HEK293T (cell line): ENCODE measurements at regions not wholly inside any gene's neighbourhood (a gene's known extent, or its start where the extent isn't known, plus 50 kb on each side); places are given as distances from the start of the nearest gene placed in this dataset.

Source experiments
- BHLHE40 ChIP-seq: fragments of 450-650 bp; IDR thresholded peaks from 2 replicates; pipeline ENCODE4 v1.6.1; 2016; ENCODE audit warnings: mild to moderate bottlenecking, moderate library complexity, borderline replicate concordance
- FOXK2 ChIP-seq: fragments of 450-650 bp; IDR thresholded peaks from 2 replicates; pipeline ENCODE4 v1.6.1; 2016; ENCODE audit warnings: mild to moderate bottlenecking
- SUZ12 ChIP-seq: fragments of 450-650 bp; IDR thresholded peaks from 2 replicates; pipeline ENCODE4 v1.6.1; 2016; ENCODE audit warnings: mild to moderate bottlenecking

GRCh38 chr7:27382307-27382706 is 139.7 kb downstream of the EVX1 start:
- TF ChIP-seq BHLHE40, result no peak
- TF ChIP-seq SUZ12, result no peak
- TF ChIP-seq FOXK2, result no peak
